H9 (cell line): ENCODE measurements at regions not wholly inside any gene's neighbourhood (a gene's known extent, or its start where the extent isn't known, plus 50 kb on each side); places are given as distances from the start of the nearest gene placed in this dataset.

ENCODE experiments used
- DNase-seq: peaks from one replicate; pipeline ENCODE4 v3.0.0-alpha.2; 2017
- H2AFZ ChIP-seq: one replicate; pipeline ENCODE4 v1.6.1; 2013; ENCODE audit warnings: mild to moderate bottlenecking, low read length, control low read depth, moderate library complexity
- H2AK5ac ChIP-seq: 2 replicates; pipeline ENCODE4 v1.6.1; 2013; ENCODE audit warnings: low read length, control low read depth, mixed read lengths; ENCODE audit not compliant: insufficient read length
- H2BK120ac ChIP-seq: one replicate; pipeline ENCODE4 v1.6.1; 2013; ENCODE audit warnings: low read depth, mild to moderate bottlenecking, low read length, control low read depth, inconsistent platforms; ENCODE audit not compliant: poor library complexity, severe bottlenecking
- H2BK12ac ChIP-seq: 2 replicates; pipeline ENCODE4 v1.6.1; 2013; ENCODE audit warnings: low read length, control low read depth, mixed read lengths, low read depth; ENCODE audit not compliant: insufficient read length
- H2BK15ac ChIP-seq: 2 replicates; pipeline ENCODE4 v1.6.1; 2013; ENCODE audit warnings: low read depth, low read length, control low read depth
- H2BK20ac ChIP-seq: one replicate; pipeline ENCODE4 v1.6.1; 2013; ENCODE audit warnings: low read depth, mild to moderate bottlenecking, low read length, control low read depth, inconsistent platforms; ENCODE audit not compliant: poor library complexity, severe bottlenecking
- H2BK5ac ChIP-seq: 2 replicates; pipeline ENCODE4 v1.6.1; 2013; ENCODE audit warnings: low read length, control low read depth, mixed read lengths; ENCODE audit not compliant: insufficient read length
- H3K14ac ChIP-seq: 2 replicates; pipeline ENCODE4 v1.6.1; 2013; ENCODE audit warnings: low read length, control low read depth; ENCODE audit not compliant: insufficient read depth
- H3K18ac ChIP-seq: 2 replicates; pipeline ENCODE4 v1.6.1; 2013; ENCODE audit warnings: low read depth, mild to moderate bottlenecking, mixed read lengths, low read length, control low read depth; ENCODE audit not compliant: insufficient read length
- H3K23ac ChIP-seq: 2 replicates; pipeline ENCODE4 v1.6.1; 2013; ENCODE audit warnings: low read length, control low read depth, mixed read lengths, low read depth; ENCODE audit not compliant: insufficient read length
- H3K23me2 ChIP-seq: 2 replicates; pipeline ENCODE4 v1.6.1; 2013; ENCODE audit warnings: low read depth, mild to moderate bottlenecking, mixed read lengths, low read length, control low read depth; ENCODE audit not compliant: insufficient read length, poor library complexity, severe bottlenecking
- H3K27ac ChIP-seq: 2 replicates; pipeline ENCODE4 v1.5.1; 2013; ENCODE audit warnings: low read length, control low read depth, mixed read lengths, low read depth; ENCODE audit not compliant: insufficient read length
- H3K27me3 ChIP-seq: 2 replicates; pipeline ENCODE4 v1.6.1; 2013; ENCODE audit warnings: low read length, control low read depth, inconsistent platforms; ENCODE audit not compliant: insufficient read depth
- H3K4ac ChIP-seq: 2 replicates; pipeline ENCODE4 v1.6.1; 2013; ENCODE audit warnings: low read depth, mild to moderate bottlenecking, control low read depth, inconsistent platforms, low read length, moderate library complexity
- H3K4me1 ChIP-seq: 2 replicates; pipeline ENCODE4 v1.6.1; 2013; ENCODE audit warnings: low read length, control low read depth, inconsistent platforms; ENCODE audit not compliant: insufficient read depth
- H3K4me2 ChIP-seq: 2 replicates; pipeline ENCODE4 v1.6.1; 2013; ENCODE audit warnings: low read length, control low read depth, mixed read lengths; ENCODE audit not compliant: insufficient read length, insufficient read depth
- H3K56ac ChIP-seq: 2 replicates; pipeline ENCODE4 v1.6.1; 2013; ENCODE audit warnings: low read depth, mild to moderate bottlenecking, mixed read lengths, low read length, control low read depth; ENCODE audit not compliant: insufficient read length
- H3K79me1 ChIP-seq: 2 replicates; pipeline ENCODE4 v1.6.1; 2013; ENCODE audit warnings: low read depth, mild to moderate bottlenecking, moderate library complexity, low read length, control low read depth, inconsistent platforms; ENCODE audit not compliant: insufficient read depth, poor library complexity, severe bottlenecking
- H3K79me2 ChIP-seq: 2 replicates; pipeline ENCODE4 v1.6.1; 2013; ENCODE audit warnings: low read length, control low read depth, inconsistent platforms; ENCODE audit not compliant: insufficient read depth
- H3K9ac ChIP-seq: 2 replicates; pipeline ENCODE4 v1.6.1; 2013; ENCODE audit warnings: low read length, control low read depth, mixed read lengths; ENCODE audit not compliant: insufficient read length; ENCODE audit errors: extremely low read depth
- H3K9me3 ChIP-seq: one replicate; pipeline ENCODE4 v1.6.1; 2013; ENCODE audit warnings: low read depth, low read length, inconsistent platforms; ENCODE audit not compliant: control insufficient read depth
- H3T11ph ChIP-seq: one replicate; pipeline ENCODE4 v1.6.1; 2013; ENCODE audit warnings: mild to moderate bottlenecking, low read length, control low read depth, inconsistent platforms
- H4K20me1 ChIP-seq: one replicate; pipeline ENCODE4 v1.6.1; 2013; ENCODE audit not compliant: control insufficient read depth, insufficient read length, insufficient read depth
- H4K5ac ChIP-seq: 2 replicates; pipeline ENCODE4 v1.6.1; 2013; ENCODE audit warnings: low read depth, mild to moderate bottlenecking, mixed read lengths, low read length, control low read depth; ENCODE audit not compliant: insufficient read length
- H4K8ac ChIP-seq: replicated peaks from 2 replicates; pipeline ENCODE4 v1.6.1; 2013; ENCODE audit warnings: low read length, control low read depth, mixed read lengths, low read depth; ENCODE audit not compliant: insufficient read length
- H4K91ac ChIP-seq: 2 replicates; pipeline ENCODE4 v1.6.1; 2013; ENCODE audit warnings: low read depth, mild to moderate bottlenecking, moderate library complexity, mixed read lengths, low read length, control low read depth; ENCODE audit not compliant: insufficient read length
- H3K27ac Mint-ChIP-seq, 3 experiments: 2 replicates in 2 of 3; 3 replicates in 1 of 3; pipeline ENCODE4 v1.8.0; 2020 to 2021; ENCODE audit warnings: mixed read lengths in 3 of 3, mild to moderate bottlenecking in 1 of 3, moderate library complexity in 1 of 3
- H3K27me3 Mint-ChIP-seq: 2 replicates; pipeline ENCODE4 v1.8.0; 2021; ENCODE audit warnings: low read depth, mild to moderate bottlenecking, moderate library complexity, mixed read lengths
- H3K36me3 Mint-ChIP-seq, 3 experiments: 2 replicates in 2 of 3; 3 replicates in 1 of 3; pipeline ENCODE4 v1.8.0; 2020 to 2021; ENCODE audit warnings: low read depth in 3 of 3, mixed read lengths in 3 of 3; ENCODE audit not compliant: insufficient read depth in 1 of 3
- H3K4me1 Mint-ChIP-seq, 2 experiments: 2 replicates each; pipeline ENCODE4 v1.8.0; 2020; ENCODE audit warnings: mixed read lengths in 2 of 2
- H3K4me3 Mint-ChIP-seq, 2 experiments: 2 replicates in 1 of 2; 3 replicates in 1 of 2; pipeline ENCODE4 v1.8.0; 2020 to 2021; ENCODE audit warnings: mild to moderate bottlenecking in 2 of 2, mixed read lengths in 2 of 2, moderate library complexity in 1 of 2
- H3K9me3 Mint-ChIP-seq, 2 experiments: 2 replicates in 1 of 2; 3 replicates in 1 of 2; pipeline ENCODE4 v1.8.0; 2020; ENCODE audit warnings: mild to moderate bottlenecking in 2 of 2, mixed read lengths in 2 of 2, moderate library complexity in 1 of 2
- TF ChIP-seq, protein P1 (sequence below): fragments of 200-600 bp; sonication (generic); conservative IDR thresholded peaks from 3 replicates; pipeline ENCODE4 v1.8.0; 2021; ENCODE audit warnings: antibody characterized with exemption, mild to moderate bottlenecking

- Histone ChIP-seq H3K4me1 (no peaks in the 10 kb centered on the region), H3K56ac (no peak overlapping the region), H3K27me3 (no peaks in the 10 kb centered on the region), H4K20me1 (no peaks in the 10 kb centered on the region), H2BK120ac (no peak overlapping the region), H2BK15ac (no peak overlapping the region), H3K14ac (no peak overlapping the region), H4K5ac (no peak overlapping the region), H2BK5ac (no peak overlapping the region), H4K91ac (no peak overlapping the region), H3K23me2 (no peaks in the 10 kb centered on the region), H2BK20ac (no peak overlapping the region), H3K79me1 (no peaks in the 10 kb centered on the region), H3K23ac (no peak overlapping the region), H3K79me2 (no peaks in the 10 kb centered on the region), H2AK5ac (no peak overlapping the region), H3K4me2 (no peak overlapping the region), H3K4ac (no peak overlapping the region), H4K8ac (no peak overlapping the region), H3T11ph (no peak overlapping the region), H3K27ac (no peak overlapping the region), H3K9me3 (no peaks in the 10 kb centered on the region), H3K9ac (no peak overlapping the region), H2BK12ac (no peak overlapping the region), H3K18ac (no peak overlapping the region), H2AFZ (no peak overlapping the region)
- Mint-ChIP-seq H3K4me1 (no peaks in the 10 kb centered on the region), H3K27ac (no peak overlapping the region; a peak in 1 of 7 replicates), H3K4me3 (no peak overlapping the region), H3K9me3 (no peaks in the 10 kb centered on the region), H3K36me3 (no peaks in the 10 kb centered on the region), H3K27me3 (no peaks in the 10 kb centered on the region)
- TF ChIP-seq, protein P1, sequence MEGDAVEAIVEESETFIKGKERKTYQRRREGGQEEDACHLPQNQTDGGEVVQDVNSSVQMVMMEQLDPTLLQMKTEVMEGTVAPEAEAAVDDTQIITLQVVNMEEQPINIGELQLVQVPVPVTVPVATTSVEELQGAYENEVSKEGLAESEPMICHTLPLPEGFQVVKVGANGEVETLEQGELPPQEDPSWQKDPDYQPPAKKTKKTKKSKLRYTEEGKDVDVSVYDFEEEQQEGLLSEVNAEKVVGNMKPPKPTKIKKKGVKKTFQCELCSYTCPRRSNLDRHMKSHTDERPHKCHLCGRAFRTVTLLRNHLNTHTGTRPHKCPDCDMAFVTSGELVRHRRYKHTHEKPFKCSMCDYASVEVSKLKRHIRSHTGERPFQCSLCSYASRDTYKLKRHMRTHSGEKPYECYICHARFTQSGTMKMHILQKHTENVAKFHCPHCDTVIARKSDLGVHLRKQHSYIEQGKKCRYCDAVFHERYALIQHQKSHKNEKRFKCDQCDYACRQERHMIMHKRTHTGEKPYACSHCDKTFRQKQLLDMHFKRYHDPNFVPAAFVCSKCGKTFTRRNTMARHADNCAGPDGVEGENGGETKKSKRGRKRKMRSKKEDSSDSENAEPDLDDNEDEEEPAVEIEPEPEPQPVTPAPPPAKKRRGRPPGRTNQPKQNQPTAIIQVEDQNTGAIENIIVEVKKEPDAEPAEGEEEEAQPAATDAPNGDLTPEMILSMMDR, result no peak
- DNase-seq, result no peak
These were observed 173.7 kb upstream of the PRPS1L1 start for GRCh38 chr7:18201350-18201749.
